Activated CD4-positive, alpha-beta T cell treated with anti-CD3 and anti-CD28 coated beads for 36 hours (primary cell): ENCODE measurements at regions not wholly inside any gene's neighbourhood (a gene's known extent, or its start where the extent isn't known, plus 50 kb on each side); places are given as distances from the start of the nearest gene placed in this dataset.

ENCODE experiments used
- ATAC-seq: fragments of 200-7000 bp; cut with Tn5 transposase; one replicate; pipeline ENCODE4 v1.10.0; 2021; ENCODE audit warnings: mild to moderate bottlenecking, moderate library complexity
- CTCF ChIA-PET: fragments of 350-600 bp; sonication (Branson Sonifier 250); formaldehyde crosslinking; loops from one replicate; lab custom pipeline; 2021; ENCODE audit warnings: antibody characterized with exemption; lab: Charles Lee
- POLR2A ChIA-PET: fragments of 350-600 bp; sonication (Branson Sonifier 250); formaldehyde crosslinking; loops from one replicate; lab custom pipeline; 2021; ENCODE audit warnings: antibody characterized with exemption, inconsistent platforms; lab: Charles Lee
- DNase-seq: peaks from one replicate; pipeline ENCODE4 v3.0.0-alpha.2; 2020
- H3K27ac Mint-ChIP-seq: one replicate; pipeline ENCODE4 v1.8.0; 2021; ENCODE audit warnings: mixed read lengths
- H3K27me3 Mint-ChIP-seq: one replicate; pipeline ENCODE4 v1.8.0; 2021; ENCODE audit warnings: mixed read lengths
- H3K36me3 Mint-ChIP-seq: one replicate; pipeline ENCODE4 v1.8.0; 2021; ENCODE audit warnings: low read depth, mixed read lengths
- H3K4me1 Mint-ChIP-seq: one replicate; pipeline ENCODE4 v1.8.0; 2021; ENCODE audit warnings: mixed read lengths
- H3K4me3 Mint-ChIP-seq: one replicate; pipeline ENCODE4 v1.8.0; 2021; ENCODE audit warnings: mild to moderate bottlenecking, moderate library complexity, mixed read lengths
- H3K9me3 Mint-ChIP-seq: one replicate; pipeline ENCODE4 v1.8.0; 2021; ENCODE audit warnings: low read depth, mixed read lengths
- intact Hi-C, 2 experiments: fragments of 100-400 bp; cut with DNase I in 1 of 2; cut with micrococcal nuclease in 1 of 2; formaldehyde crosslinking; loops; one replicate each; pipeline versions ENCODE4 v1.14.2 to v1.15.1; 2022 to 2024; cut with DNase I, micrococcal nuclease

GRCh38 chr6:91268941-91269340 is 682.1 kb upstream of the MAP3K7 start:
- no peak for DNase-seq
- H3K4me3 Mint-ChIP-seq, result no peak overlapping the region
- no peaks in the 10 kb centered on the region for H3K27me3 Mint-ChIP-seq
- POLR2A ChIA-PET, result no interaction called here
- ATAC-seq, result no peak
- CTCF ChIA-PET, result no interaction called here
- intact Hi-C loops, result no loop called here
- no peaks in the 10 kb centered on the region for H3K36me3 Mint-ChIP-seq
- H3K9me3 Mint-ChIP-seq, result no peaks in the 10 kb centered on the region
- H3K4me1 Mint-ChIP-seq, result no peaks in the 10 kb centered on the region
- no peak overlapping the region for H3K27ac Mint-ChIP-seq

- no peaks in the 10 kb centered on the region for H3K4me1 Mint-ChIP-seq
- no peaks in the 10 kb centered on the region for H3K36me3 Mint-ChIP-seq
- H3K27ac Mint-ChIP-seq, result no peak overlapping the region
- no peak for DNase-seq
- no peaks in the 10 kb centered on the region for H3K27me3 Mint-ChIP-seq
- intact Hi-C loops, result no loop called here
- H3K4me3 Mint-ChIP-seq, result no peak overlapping the region
- ChIA-PET POLR2A (no interaction called here), CTCF (interaction anchor here (1.2 kb wide), 1 partner anchor 9 kb away, joined by 3 read pairs; no protein-coding TSS in a partner anchor)
- ATAC-seq, result no peak
- no peaks in the 10 kb centered on the region for H3K9me3 Mint-ChIP-seq
These were observed 680.4 kb upstream of the MAP3K7 start for GRCh38 chr6:91267246-91267645.

DNA sequence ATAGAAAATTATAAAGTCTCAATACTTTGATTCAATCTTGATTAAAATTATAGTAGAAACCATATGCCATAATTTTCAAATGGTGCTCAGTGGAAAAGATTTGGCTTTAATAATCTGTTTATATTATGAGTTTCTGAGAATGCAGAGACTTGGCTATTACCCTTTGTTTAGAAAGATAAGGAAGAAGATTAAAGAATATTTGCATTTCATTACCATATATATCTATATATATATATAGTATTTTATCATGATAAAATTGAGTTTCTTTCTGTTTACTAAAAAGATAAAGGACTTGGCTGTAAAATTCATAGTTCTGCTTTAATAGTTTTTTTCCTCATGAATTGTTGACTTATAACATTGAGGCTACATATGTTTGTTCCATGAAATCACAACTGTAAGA is 679.3 kb upstream of the MAP3K7 start:
- Mint-ChIP-seq H3K27me3 (no peaks in the 10 kb centered on the region), H3K4me1 (no peaks in the 10 kb centered on the region), H3K36me3 (no peaks in the 10 kb centered on the region), H3K9me3 (no peaks in the 10 kb centered on the region), H3K27ac (no peak overlapping the region), H3K4me3 (no peak overlapping the region)
- no peak for DNase-seq
- intact Hi-C loops, result no loop called here
- no peak for ATAC-seq
- ChIA-PET CTCF (interaction anchor here (0.7 kb wide), 1 partner anchor 19 kb away, joined by 3 read pairs; no protein-coding TSS in a partner anchor), POLR2A (no interaction called here)

DNA sequence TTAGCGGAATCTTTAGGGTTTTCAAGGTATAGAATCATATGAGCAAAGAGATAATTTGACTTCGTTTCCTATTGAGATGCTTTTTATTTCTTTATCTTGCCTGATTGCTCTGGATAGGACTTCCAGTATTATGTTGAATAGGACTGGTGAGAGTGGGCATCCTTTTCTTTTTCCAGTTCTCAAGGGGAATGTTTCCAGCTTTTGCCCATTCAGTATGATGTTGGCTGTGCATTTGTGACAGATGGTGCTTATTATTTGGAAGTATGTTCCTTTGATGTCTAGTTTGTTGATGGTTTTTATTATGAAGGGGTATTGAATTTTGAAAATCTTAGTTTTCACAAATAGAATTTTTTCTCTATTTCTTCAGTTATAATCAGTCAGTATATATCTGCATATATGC is 656.6 kb upstream of the MAP3K7 start:
- Mint-ChIP-seq H3K27ac (no peak overlapping the region), H3K9me3 (no peaks in the 10 kb centered on the region), H3K4me3 (no peak overlapping the region), H3K4me1 (no peaks in the 10 kb centered on the region), H3K36me3 (no peaks in the 10 kb centered on the region), H3K27me3 (no peaks in the 10 kb centered on the region)
- no peak for DNase-seq
- ATAC-seq, result no peak
- intact Hi-C loops, result no loop called here
- ChIA-PET CTCF (no interaction called here), POLR2A (no interaction called here)

GRCh38 chr6:91242614-91242949 is 655.7 kb upstream of the MAP3K7 start:
- ATAC-seq (no peak), DNase-seq (no peak)
- ChIA-PET CTCF (no interaction called here), POLR2A (no interaction called here)
- no peak overlapping the region for H3K27ac Mint-ChIP-seq
- no peaks in the 10 kb centered on the region for H3K4me1 Mint-ChIP-seq
- no peaks in the 10 kb centered on the region for H3K36me3 Mint-ChIP-seq
- no peaks in the 10 kb centered on the region for H3K9me3 Mint-ChIP-seq
- no peaks in the 10 kb centered on the region for H3K27me3 Mint-ChIP-seq
- no peak overlapping the region for H3K4me3 Mint-ChIP-seq
- intact Hi-C loops, result no loop called here

GRCh38 chr6:91241946-91242613 is 655.2 kb upstream of the MAP3K7 start:
- DNase-seq (no peak), ATAC-seq (no peak)
- ChIA-PET CTCF (no interaction called here), POLR2A (no interaction called here)
- H3K4me1 Mint-ChIP-seq, result no peaks in the 10 kb centered on the region
- H3K9me3 Mint-ChIP-seq, result no peaks in the 10 kb centered on the region
- intact Hi-C loops, result no loop called here
- H3K4me3 Mint-ChIP-seq, result no peak overlapping the region
- no peaks in the 10 kb centered on the region for H3K27me3 Mint-ChIP-seq
- no peak overlapping the region for H3K27ac Mint-ChIP-seq
- no peaks in the 10 kb centered on the region for H3K36me3 Mint-ChIP-seq

- ATAC-seq, result no peak
- H3K9me3 Mint-ChIP-seq, result no peaks in the 10 kb centered on the region
- intact Hi-C loops, result no loop called here
- no peaks in the 10 kb centered on the region for H3K36me3 Mint-ChIP-seq
- DNase-seq, result no peak
- ChIA-PET POLR2A (no interaction called here), CTCF (no interaction called here)
- no peak overlapping the region for H3K4me3 Mint-ChIP-seq
- H3K27ac Mint-ChIP-seq, result no peak overlapping the region
- no peaks in the 10 kb centered on the region for H3K4me1 Mint-ChIP-seq
- H3K27me3 Mint-ChIP-seq, result no peaks in the 10 kb centered on the region
These were observed 654.2 kb upstream of the MAP3K7 start for GRCh38 chr6:91240878-91241603.

- H3K27me3 Mint-ChIP-seq, result no peaks in the 10 kb centered on the region
- DNase-seq, result no peak
These were observed 634.3 kb upstream of the MAP3K7 start for GRCh38 chr6:91221072-91221720.

DNA sequence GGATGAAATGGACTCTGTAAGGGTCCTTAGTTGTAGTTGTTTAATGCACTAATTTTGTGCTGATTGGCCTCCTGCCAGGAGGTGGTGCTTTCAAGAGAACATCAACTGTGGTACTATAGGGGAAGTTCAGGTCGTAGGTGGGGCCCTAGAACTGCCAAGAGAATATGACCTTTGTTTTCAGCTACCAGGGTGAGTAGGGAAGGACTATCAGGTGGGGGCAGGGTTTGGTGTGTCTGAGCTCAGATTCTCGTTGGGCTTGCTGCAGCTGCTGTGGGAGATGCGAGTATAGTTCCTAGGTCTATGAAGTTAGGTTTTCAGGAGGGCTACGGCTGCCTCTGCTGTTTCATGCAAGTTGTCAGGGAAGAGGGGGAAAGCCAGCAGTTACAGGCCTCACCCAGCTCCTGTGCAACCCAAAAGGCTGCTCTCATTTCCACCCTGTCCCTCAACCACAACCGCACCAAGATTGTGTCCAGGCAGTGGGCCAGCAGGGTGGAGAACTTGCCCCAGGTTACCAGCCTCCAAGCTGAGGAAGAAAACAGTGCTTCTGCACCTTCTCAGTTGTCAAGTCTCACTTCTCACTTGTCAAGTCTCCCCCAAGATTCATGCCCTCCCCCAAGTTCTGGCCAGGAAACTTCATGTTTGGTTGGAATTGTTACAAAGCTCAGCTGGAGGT is 626.5 kb upstream of the MAP3K7 start:
- Mint-ChIP-seq H3K4me1 (no peaks in the 10 kb centered on the region), H3K4me3 (no peak overlapping the region), H3K36me3 (no peaks in the 10 kb centered on the region), H3K9me3 (peaks cover 10% of the 10 kb centered on the region), H3K27me3 (no peaks in the 10 kb centered on the region), H3K27ac (no peak overlapping the region)
- DNase-seq, result no peak
- ATAC-seq, result no peak
- ChIA-PET POLR2A (no interaction called here), CTCF (interaction anchor here (0.6 kb wide), 1 partner anchor 92 kb away, joined by 3 read pairs; no protein-coding TSS in a partner anchor)
- intact Hi-C loops, result no loop called here

More at GRCh38 chr6:91221072-91221720, 634.3 kb upstream of the MAP3K7 start:
- H3K27ac Mint-ChIP-seq, result no peak overlapping the region
- CTCF ChIA-PET, result no interaction called here
- intact Hi-C loops, result no loop called here
- ATAC-seq, result no peak
- H3K9me3 Mint-ChIP-seq, result peaks cover 1% of the 10 kb centered on the region
- no peaks in the 10 kb centered on the region for H3K4me1 Mint-ChIP-seq
- H3K36me3 Mint-ChIP-seq, result no peaks in the 10 kb centered on the region
- H3K4me3 Mint-ChIP-seq, result no peak overlapping the region
- POLR2A ChIA-PET, result no interaction called here

DNA sequence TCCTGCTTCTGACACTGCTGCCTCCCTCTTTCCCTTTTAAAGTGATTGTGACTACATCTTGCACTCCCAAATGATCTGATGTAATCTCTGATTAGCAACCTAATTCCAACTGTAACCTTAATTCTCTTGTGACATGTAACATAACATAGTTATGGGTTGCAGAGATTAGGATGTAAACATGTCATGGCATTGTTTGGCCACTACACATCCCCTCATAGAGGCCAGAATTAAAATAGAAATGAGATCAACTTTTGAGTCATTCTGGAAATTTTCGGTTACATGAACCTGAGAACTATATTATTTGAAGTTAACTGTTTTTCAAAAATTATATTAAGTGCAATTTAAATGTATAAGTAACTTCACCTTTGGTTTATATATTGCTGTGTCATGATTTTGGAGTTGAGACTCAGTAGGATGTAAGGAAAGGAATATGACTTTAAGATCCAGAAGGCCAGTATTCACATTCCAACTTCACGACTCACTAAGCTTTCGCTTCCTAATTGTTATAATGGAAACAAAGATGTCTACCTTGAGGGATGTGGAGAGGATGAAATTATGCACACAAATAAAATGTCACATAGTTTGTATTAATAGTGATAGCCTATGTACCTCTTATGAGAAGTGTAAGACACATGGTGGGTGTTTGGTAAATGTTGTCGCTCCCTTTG is 611.9 kb upstream of the MAP3K7 start:
- ATAC-seq (no peak), DNase-seq (no peak)
- POLR2A ChIA-PET, result no interaction called here
- H3K36me3 Mint-ChIP-seq, result no peaks in the 10 kb centered on the region
- H3K4me3 Mint-ChIP-seq, result no peak overlapping the region
- H3K27me3 Mint-ChIP-seq, result no peaks in the 10 kb centered on the region
- H3K9me3 Mint-ChIP-seq, result no peaks in the 10 kb centered on the region
- no peak overlapping the region for H3K27ac Mint-ChIP-seq
- intact Hi-C loops, result no loop called here
- CTCF ChIA-PET, result interaction anchor here (0.7 kb wide), 1 partner anchor 8 kb away, joined by 3 read pairs; no protein-coding TSS in a partner anchor
- no peaks in the 10 kb centered on the region for H3K4me1 Mint-ChIP-seq

DNA sequence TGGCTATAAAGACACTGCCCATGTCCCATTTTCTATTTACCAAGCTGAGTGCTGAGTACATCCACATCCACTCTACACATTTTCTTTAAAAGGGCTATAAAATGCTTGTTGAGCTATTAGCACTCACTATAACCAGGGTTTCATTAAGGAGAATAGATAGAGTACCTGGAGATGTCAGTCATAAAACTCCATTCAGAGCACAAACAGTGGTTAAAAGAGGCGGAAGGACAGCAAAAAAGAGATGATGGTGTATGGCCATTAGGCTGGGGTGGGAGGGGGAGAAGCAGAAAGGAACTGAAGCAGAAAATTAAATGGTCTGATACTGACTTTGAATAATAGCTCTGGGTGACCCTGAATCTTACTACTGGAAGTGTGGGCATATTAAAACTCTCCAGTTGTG is 609.9 kb upstream of the MAP3K7 start:
- intact Hi-C loops, result no loop called here
- Mint-ChIP-seq H3K36me3 (no peaks in the 10 kb centered on the region), H3K27me3 (no peaks in the 10 kb centered on the region), H3K27ac (no peak overlapping the region), H3K4me1 (no peaks in the 10 kb centered on the region), H3K4me3 (no peak overlapping the region), H3K9me3 (no peaks in the 10 kb centered on the region)
- CTCF ChIA-PET, result interaction anchor here (0.7 to 1.3 kb wide), 2 partner anchors 31 to 116 kb away, joined by 3 read pairs; no protein-coding TSS in a partner anchor
- POLR2A ChIA-PET, result no interaction called here
- DNase-seq (no peak), ATAC-seq (no peak)
